Thyroid gland (tissue), 4 donors: ENCODE measurements at regions not wholly inside any gene's neighbourhood (a gene's known extent, or its start where the extent isn't known, plus 50 kb on each side); places are given as distances from the start of the nearest gene placed in this dataset.

ENCODE experiments used
- CTCF ChIP-seq, 6 experiments: fragments of 200-600 bp in 3 of 6; fragments of 450-650 bp in 3 of 6; sonication (generic) in 3 of 6; IDR thresholded peaks; one replicate each; pipeline ENCODE4 v1.5.1; 2016 to 2019; ENCODE audit warnings: antibody characterized with exemption in 6 of 6, mild to moderate bottlenecking in 2 of 6, inconsistent platforms in 1 of 6, moderate library complexity in 1 of 6
- POLR2A ChIP-seq, 2 donors: fragments of 450-650 bp; IDR thresholded peaks; one replicate each; pipeline ENCODE4 v1.6.1; 2017; ENCODE audit warnings: antibody characterized with exemption in 2 of 2, mild to moderate bottlenecking in 2 of 2, moderate library complexity in 1 of 2

GRCh38 chr7:49611951-49612350 lies 161.5 kb upstream of the VWC2 start:
- TF ChIP-seq CTCF (IDR thresholded peaks at IDR 0.05) (no peak), POLR2A (IDR thresholded peaks at IDR 0.05) (no peak)
